Muscle layer of colon (tissue), 2 donors: ENCODE measurements at regions not wholly inside any gene's neighbourhood (a gene's known extent, or its start where the extent isn't known, plus 50 kb on each side); places are given as distances from the start of the nearest gene placed in this dataset.

Experiments
- H3K27ac ChIP-seq: one replicate; pipeline ENCODE4 v1.7.0; 2013; ENCODE audit warnings: low read depth, mild to moderate bottlenecking, low read length, moderate library complexity
- H3K27me3 ChIP-seq, 2 donors: one replicate each; pipeline ENCODE4 v1.7.0; 2013; ENCODE audit warnings: low read length in 2 of 2, mild to moderate bottlenecking in 2 of 2; ENCODE audit not compliant: insufficient read depth in 2 of 2, control insufficient read depth in 1 of 2
- H3K36me3 ChIP-seq: one replicate; pipeline ENCODE4 v1.7.0; 2013; ENCODE audit warnings: mild to moderate bottlenecking, low read length; ENCODE audit not compliant: insufficient read depth
- H3K4me1 ChIP-seq: one replicate; pipeline ENCODE4 v1.7.0; 2013; ENCODE audit warnings: mild to moderate bottlenecking, low read length; ENCODE audit not compliant: insufficient read depth
- H3K4me3 ChIP-seq, 2 donors: one replicate each; pipeline ENCODE4 v1.7.0; 2013; ENCODE audit warnings: low read length in 2 of 2, low read depth in 1 of 2, mild to moderate bottlenecking in 1 of 2, moderate library complexity in 1 of 2
- H3K9ac ChIP-seq: one replicate; pipeline ENCODE4 v1.7.0; 2013; ENCODE audit warnings: low read length
- H3K9me3 ChIP-seq: one replicate; pipeline ENCODE4 v1.7.0; 2013; ENCODE audit warnings: mild to moderate bottlenecking, low read length
- donor health status: abdominal sarcoma.
- donor health status: Adenocarcinoma of cecum.

DNA sequence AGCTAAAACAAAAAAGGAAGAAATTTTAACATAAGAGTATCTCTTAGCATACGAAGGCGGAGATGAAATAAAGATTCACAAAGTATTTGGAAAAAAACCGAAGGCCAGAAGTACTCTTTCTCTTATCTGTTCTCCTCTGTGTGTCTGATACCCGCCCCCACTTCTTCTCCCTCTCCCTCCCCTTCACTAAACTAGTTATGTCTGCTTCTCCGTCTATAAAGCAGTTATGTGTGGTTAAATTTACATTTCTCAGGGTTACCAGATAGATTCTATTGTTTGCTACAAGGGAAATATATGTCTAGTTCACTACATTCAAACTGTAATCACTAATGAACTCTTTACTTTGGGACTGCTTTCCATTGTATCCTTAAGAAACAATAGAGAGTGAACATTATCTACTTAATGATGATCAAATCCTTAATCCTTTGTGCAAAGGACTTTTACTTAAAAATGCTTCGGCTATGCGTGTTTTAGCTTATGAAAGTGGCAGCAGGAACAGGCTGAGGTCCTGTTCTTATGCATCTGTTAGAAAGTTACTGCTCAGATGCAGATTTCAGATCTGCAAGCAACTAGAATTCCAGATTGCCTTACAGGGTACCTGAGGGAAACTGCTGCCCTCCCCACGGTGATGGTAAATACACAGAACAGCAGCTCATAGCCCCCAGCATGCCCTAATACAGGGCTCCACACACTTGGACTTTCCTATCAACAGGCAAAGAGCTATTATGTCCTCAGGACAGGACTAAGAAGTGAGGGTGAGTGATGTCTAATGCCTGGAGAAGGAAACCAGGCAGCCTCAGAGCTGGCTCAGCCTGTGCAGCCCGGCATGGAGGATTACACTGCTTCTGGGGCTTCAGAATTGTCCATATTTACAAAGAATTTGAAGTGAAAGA is 273.3 kb downstream of the FZD1 start:
- no peaks in the 10 kb centered on the region for H3K9me3 ChIP-seq
- no peaks in the 10 kb centered on the region for H3K4me1 ChIP-seq
- no peaks in the 10 kb centered on the region for H3K27me3 ChIP-seq
- no peaks in the 10 kb centered on the region for H3K36me3 ChIP-seq
- no peak overlapping the region for H3K9ac ChIP-seq
- no peak overlapping the region for H3K27ac ChIP-seq
- H3K4me3 ChIP-seq = no peak overlapping the region

DNA sequence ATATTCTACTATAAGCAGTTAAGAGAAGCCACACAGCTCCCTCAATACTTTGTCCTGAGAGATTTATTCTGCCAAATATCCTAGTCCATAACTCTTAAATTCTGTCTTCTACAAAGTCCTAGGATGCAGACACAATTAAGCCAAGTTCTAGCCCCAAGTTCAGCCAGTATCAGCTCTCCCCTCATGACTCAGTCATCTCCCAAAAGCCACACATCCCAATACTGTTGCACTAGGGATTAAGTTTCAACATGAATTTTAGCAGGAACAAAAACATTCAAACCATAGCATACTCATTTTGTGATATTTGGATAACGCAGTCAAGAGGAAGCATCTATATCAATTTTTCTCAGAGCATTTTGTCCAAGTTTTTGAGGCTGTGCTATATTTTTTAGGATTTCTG is 277.4 kb downstream of the FZD1 start:
- Histone ChIP-seq H3K9ac (no peak overlapping the region), H3K4me1 (no peaks in the 10 kb centered on the region), H3K27me3 (no peaks in the 10 kb centered on the region), H3K9me3 (no peaks in the 10 kb centered on the region), H3K4me3 (no peak overlapping the region), H3K27ac (no peak overlapping the region), H3K36me3 (no peaks in the 10 kb centered on the region)

DNA sequence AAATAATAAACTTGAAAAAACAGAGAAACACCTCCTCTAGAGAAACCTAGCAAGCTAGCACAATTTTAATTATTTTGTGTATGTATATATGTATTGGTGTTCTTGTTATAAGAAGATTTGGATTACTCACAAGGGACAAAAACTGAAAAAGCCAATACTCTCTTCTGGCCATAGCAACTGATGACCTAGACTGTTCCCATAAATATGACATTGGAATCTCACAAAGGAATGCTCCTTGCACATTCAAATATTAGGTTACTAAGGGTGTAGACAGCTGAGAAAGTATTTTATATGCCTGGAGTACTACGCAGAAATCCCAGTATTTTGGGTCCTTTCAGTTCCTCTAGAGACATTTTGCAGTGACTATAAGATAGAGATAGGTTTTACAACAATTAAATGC is 279.4 kb downstream of the FZD1 start:
- Histone ChIP-seq H3K36me3 (no peaks in the 10 kb centered on the region), H3K9ac (no peak overlapping the region), H3K27me3 (no peaks in the 10 kb centered on the region), H3K4me1 (no peaks in the 10 kb centered on the region), H3K27ac (no peak overlapping the region), H3K4me3 (no peak overlapping the region), H3K9me3 (no peaks in the 10 kb centered on the region)

DNA sequence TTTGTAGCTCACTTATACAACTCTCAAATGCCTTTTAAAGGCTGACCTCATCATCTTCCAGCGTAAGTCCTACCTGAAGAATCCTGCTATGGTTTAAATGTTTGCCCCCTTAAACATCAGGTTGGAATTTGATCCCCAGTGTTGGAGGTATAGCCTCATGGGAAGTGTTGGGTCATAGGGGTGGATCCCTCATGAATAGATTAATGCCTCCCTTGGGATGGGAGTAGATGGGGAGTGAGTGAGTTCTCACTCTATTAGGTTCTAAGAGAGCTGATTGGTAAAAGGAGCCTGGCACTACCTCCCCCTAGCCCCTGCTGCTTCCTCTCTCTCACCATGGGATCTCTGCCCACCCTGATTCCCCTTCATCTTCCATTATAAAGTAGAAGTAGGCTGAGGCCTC is 285.6 kb downstream of the FZD1 start:
- Histone ChIP-seq H3K27ac (no peak overlapping the region), H3K4me1 (no peaks in the 10 kb centered on the region), H3K9ac (no peak overlapping the region), H3K27me3 (no peaks in the 10 kb centered on the region), H3K36me3 (no peaks in the 10 kb centered on the region), H3K9me3 (no peaks in the 10 kb centered on the region), H3K4me3 (no peak overlapping the region)

DNA sequence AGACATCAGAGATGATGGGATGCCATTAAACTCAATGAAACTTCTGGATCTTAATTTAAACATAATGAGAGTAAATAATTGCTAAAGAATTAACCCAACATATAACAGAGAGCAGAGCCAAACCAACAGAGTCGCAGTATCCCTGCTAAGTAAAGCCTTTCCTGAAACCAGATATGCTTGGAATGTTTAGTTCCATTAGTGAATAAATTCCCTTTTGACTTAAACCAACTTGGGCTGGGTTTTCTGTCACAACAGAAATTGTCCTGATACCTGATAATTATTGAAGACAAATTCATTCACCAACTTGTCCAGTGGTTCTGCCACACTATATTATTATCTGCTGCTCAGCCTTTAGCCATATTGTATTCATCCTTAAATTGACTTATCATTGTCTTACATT is 286.7 kb downstream of the FZD1 start:
- no peak overlapping the region for H3K27ac ChIP-seq
- no peak overlapping the region for H3K4me3 ChIP-seq
- H3K4me1 ChIP-seq = no peaks in the 10 kb centered on the region
- H3K36me3 ChIP-seq = no peaks in the 10 kb centered on the region
- H3K27me3 ChIP-seq = no peaks in the 10 kb centered on the region
- H3K9me3 ChIP-seq = no peaks in the 10 kb centered on the region
- no peak overlapping the region for H3K9ac ChIP-seq

DNA sequence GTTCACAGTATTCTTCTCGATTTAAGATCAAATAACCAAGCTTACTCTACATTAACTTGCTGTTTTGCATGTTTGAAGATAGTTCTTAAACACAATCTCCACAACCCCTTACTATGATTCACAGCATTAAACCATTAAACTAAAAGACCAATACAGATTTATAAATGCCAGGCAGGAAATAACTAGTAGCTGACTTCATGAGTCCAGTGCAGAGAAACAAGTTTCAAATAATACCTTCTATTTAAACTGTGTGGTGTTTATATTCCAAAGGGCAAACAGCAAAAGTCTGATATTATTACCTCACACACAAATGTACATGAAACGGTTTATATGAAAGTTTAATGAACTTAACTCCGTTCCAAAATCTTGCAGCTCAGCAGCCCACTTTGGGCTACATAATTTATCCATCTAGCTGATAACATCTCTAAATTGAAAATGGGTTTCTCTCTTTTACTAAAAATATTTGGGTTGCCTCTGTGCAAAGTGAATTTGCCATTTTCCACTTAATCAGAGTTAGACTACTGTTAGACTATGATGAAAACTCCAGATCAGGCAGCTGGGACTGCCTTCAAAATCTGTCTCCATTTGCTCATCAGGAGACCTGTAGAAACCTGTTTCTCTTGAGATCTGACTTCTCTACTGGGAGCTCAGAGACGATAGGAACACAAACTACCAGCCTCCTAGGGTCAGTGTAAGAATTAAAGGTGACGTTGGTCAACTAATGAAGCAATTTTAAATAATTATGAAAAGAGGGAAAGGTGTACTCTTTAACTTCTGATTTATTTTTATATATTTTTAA is 287.3 kb downstream of the FZD1 start:
- H3K27me3 ChIP-seq = no peaks in the 10 kb centered on the region
- H3K36me3 ChIP-seq = no peaks in the 10 kb centered on the region
- H3K9me3 ChIP-seq = no peaks in the 10 kb centered on the region
- H3K4me1 ChIP-seq = no peaks in the 10 kb centered on the region
- H3K9ac ChIP-seq = no peak overlapping the region
- H3K4me3 ChIP-seq = no peak overlapping the region
- no peak overlapping the region for H3K27ac ChIP-seq

DNA sequence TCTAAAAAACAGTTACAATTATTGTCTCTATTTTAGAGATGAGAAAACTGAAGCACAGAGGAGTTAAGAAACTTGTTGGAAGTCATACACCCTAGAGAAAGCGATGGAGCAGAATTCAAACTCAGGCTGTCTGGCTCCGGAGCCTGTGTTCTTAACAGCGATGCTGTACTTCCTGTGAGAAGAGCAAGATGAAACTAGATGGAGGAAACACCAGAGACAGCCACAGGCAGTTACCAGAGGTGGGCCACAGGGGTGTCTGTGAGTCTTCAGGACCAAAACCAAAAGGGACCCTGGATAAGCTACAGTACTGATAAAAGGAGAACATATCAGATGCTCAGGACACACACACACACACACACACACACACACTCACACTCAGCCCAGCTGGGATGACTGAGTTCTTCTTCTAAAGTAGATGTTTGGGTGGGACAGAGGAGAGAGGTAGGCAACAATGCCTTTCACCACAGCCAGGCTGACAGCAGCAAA is 289.2 kb downstream of the FZD1 start:
- Histone ChIP-seq H3K27me3 (no peaks in the 10 kb centered on the region), H3K9ac (no peak overlapping the region), H3K4me1 (no peaks in the 10 kb centered on the region), H3K9me3 (no peaks in the 10 kb centered on the region), H3K36me3 (no peaks in the 10 kb centered on the region), H3K27ac (no peak overlapping the region), H3K4me3 (no peak overlapping the region)

DNA sequence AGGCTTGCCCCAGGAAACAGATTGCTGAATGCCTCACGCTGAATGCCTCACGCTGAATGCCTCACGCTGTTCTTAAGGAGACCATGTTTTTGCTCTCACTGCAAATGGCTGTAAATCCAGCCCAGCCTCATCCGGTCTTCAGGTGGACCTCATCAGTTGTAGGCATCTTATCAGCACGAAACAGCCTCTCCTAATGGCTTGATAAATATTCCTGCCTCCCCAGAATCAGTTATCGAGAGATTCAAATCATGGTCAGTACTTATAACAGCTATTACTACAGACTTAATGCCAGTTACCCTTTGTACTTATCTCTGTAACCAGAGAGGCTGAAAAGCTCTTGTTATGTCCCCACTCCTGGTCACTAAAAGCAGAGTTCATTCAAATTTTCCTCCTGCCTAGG is 290.6 kb downstream of the FZD1 start:
- Histone ChIP-seq H3K9ac (no peak overlapping the region), H3K4me3 (no peak overlapping the region), H3K4me1 (no peaks in the 10 kb centered on the region), H3K27me3 (no peaks in the 10 kb centered on the region), H3K9me3 (no peaks in the 10 kb centered on the region), H3K36me3 (no peaks in the 10 kb centered on the region), H3K27ac (no peak overlapping the region)

DNA sequence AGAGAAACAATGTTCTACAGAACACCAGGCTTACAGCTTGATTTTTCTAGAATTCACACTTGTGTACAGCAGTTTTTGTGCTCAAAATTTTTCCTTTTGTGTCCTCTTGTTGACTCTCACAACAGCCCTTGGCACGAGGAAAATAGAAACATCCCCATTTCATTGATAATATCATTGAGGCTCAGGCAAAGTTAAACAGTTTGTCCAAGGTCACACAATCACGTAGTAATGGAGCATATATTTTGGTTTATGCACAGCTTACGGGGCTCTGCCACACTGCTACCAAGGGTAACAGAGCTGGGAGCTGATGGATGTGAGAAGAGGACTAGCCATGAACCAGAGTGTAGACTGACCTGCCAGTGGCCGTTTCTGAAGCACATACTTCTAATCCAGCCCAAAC is 292.0 kb downstream of the FZD1 start:
- H3K4me1 ChIP-seq = no peaks in the 10 kb centered on the region
- H3K27me3 ChIP-seq = no peaks in the 10 kb centered on the region
- no peaks in the 10 kb centered on the region for H3K36me3 ChIP-seq
- no peaks in the 10 kb centered on the region for H3K9me3 ChIP-seq
- no peak overlapping the region for H3K9ac ChIP-seq
- H3K27ac ChIP-seq = no peak overlapping the region
- no peak overlapping the region for H3K4me3 ChIP-seq

DNA sequence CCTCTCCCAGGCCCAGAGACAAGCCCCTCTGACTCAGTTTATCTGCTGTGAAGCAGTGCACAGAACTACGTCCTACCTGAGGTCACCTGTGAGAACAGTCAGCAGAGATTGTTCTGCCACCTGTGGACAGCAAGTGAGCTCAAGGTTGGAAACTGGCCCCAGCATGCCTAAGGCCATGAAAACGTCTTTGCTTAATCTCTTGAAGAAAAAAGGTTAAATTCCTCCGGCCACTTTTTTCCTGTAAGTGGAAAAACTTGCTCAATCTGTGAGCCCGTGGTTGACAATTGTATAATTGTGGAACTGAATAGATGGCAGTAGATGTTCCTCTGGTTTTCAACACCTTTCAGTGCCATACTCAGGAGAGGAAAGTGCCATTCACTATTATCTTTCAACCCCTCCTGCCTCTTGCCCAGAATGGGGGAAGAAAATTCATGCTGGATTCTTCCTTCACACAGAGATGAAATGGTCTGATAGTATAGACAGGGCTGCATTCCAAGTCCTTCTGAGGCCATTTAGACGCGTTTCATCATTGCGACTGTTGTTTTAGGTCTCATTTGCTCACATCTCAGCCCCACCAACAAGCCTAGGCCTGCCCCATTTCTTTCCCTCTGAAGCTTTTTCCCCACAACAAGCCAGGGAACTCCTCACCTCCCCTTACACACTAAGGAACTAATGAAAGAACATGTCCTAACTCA is 292.9 kb downstream of the FZD1 start:
- H3K36me3 ChIP-seq = no peaks in the 10 kb centered on the region
- no peak overlapping the region for H3K27ac ChIP-seq
- H3K4me1 ChIP-seq = no peaks in the 10 kb centered on the region
- H3K4me3 ChIP-seq = no peak overlapping the region
- no peaks in the 10 kb centered on the region for H3K9me3 ChIP-seq
- H3K27me3 ChIP-seq = no peaks in the 10 kb centered on the region
- H3K9ac ChIP-seq = no peak overlapping the region

DNA sequence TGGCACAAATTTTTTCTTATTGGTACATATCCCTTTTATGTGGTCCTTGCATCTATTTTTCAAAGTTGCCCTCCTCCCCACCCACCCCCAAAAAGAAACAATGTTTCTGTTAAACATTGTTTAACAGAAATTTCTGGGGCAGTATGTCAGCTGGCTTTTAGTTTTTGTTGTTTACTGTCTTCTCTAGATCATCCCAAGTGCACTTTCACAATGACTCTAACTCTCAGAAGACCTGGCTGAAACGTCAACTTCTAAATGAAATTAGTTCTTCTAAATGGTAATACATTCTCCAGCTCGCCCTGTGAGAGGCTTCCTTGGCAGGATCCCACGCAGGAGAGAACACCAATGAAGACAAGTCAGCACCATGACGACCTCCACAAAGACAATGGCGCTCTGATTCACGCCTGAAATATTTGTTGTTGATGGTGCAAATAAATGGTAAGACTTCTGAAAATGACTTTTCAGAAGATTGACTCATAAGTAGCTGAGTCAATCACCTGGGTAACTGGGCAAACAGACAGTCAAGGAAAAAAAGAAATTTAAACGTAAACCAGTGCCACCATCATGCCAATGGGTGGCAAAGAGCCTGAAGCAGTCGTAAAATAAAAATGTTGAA is 293.7 kb downstream of the FZD1 start:
- no peaks in the 10 kb centered on the region for H3K9me3 ChIP-seq
- H3K4me1 ChIP-seq = no peaks in the 10 kb centered on the region
- no peak overlapping the region for H3K27ac ChIP-seq
- H3K9ac ChIP-seq = no peak overlapping the region
- H3K36me3 ChIP-seq = no peaks in the 10 kb centered on the region
- H3K4me3 ChIP-seq = no peak overlapping the region
- no peaks in the 10 kb centered on the region for H3K27me3 ChIP-seq
